Ectodermal cell (in vitro differentiated cells): ENCODE measurements at regions not wholly inside any gene's neighbourhood (a gene's known extent, or its start where the extent isn't known, plus 50 kb on each side); places are given as distances from the start of the nearest gene placed in this dataset.

ENCODE experiments used
- H3K27ac ChIP-seq: 2 replicates; pipeline ENCODE4 v1.7.0; 2013; ENCODE audit warnings: mild to moderate bottlenecking, low read depth, low read length; ENCODE audit not compliant: insufficient read depth, poor library complexity, severe bottlenecking
- H3K27me3 ChIP-seq: 2 replicates; pipeline ENCODE4 v1.7.0; 2013; ENCODE audit warnings: mild to moderate bottlenecking, low read length; ENCODE audit not compliant: insufficient read depth, control insufficient read depth, poor library complexity, severe bottlenecking
- H3K36me3 ChIP-seq: one replicate; pipeline ENCODE4 v1.7.0; 2013; ENCODE audit warnings: low read length; ENCODE audit not compliant: control insufficient read depth, insufficient read depth
- H3K4me1 ChIP-seq: one replicate; pipeline ENCODE4 v1.7.0; 2013; ENCODE audit warnings: low read length; ENCODE audit not compliant: control insufficient read depth, insufficient read depth
- H3K4me3 ChIP-seq: 2 replicates; pipeline ENCODE4 v1.7.0; 2013; ENCODE audit warnings: low read depth, low read length, control low read depth; ENCODE audit not compliant: insufficient read depth
- H3K9me3 ChIP-seq: 2 replicates; pipeline ENCODE4 v1.7.0; 2013; ENCODE audit warnings: mild to moderate bottlenecking, low read length, moderate library complexity; ENCODE audit not compliant: control insufficient read depth
- WGBS, 2 experiments: methylation state at CpG; one replicate each; pipeline ENCODE4 v1.1.7; 2013; ENCODE audit warnings: missing lambda C conversion rate in 2 of 2; 5-methylcytosine and 5-hydroxymethylcytosine counted together

DNA sequence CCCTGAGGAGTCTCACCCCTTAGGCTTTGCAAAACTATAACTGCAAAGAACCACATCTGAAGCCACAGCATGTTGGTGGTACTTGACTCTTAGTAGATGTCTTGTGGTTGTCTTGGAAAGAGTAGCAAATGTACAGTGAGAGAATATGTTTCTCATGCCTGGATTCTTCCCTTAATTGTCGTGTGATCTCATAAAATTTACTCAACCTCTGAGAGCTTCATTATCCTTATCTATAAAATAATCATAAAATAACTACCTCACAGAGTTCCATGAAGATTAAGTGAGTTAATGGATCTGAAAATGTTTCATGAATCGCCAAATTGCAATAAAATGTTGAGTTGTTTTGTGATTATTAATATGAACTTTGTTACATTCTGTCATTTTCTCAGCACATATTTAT lies 491.5 kb downstream of the METTL15 start:
- no peaks in the 10 kb centered on the region for H3K4me1 ChIP-seq
- H3K9me3 ChIP-seq = no peaks in the 10 kb centered on the region
- WGBS, 2 experiments = 85% methylated on average over 1 of the region's 2 CpGs; no CpG with 5 or more reads in 1 of the 2 experiments
- no peak overlapping the region for H3K4me3 ChIP-seq
- H3K27me3 ChIP-seq = no peaks in the 10 kb centered on the region
- H3K36me3 ChIP-seq = no peaks in the 10 kb centered on the region
- no peak overlapping the region for H3K27ac ChIP-seq

- H3K27ac ChIP-seq = no peak overlapping the region
- WGBS, 2 experiments = 89 to 93% methylated on average over 3 of the region's 3 CpGs
- no peaks in the 10 kb centered on the region for H3K9me3 ChIP-seq
- no peak overlapping the region for H3K4me3 ChIP-seq
- no peaks in the 10 kb centered on the region for H3K27me3 ChIP-seq
- H3K36me3 ChIP-seq = no peaks in the 10 kb centered on the region
- no peaks in the 10 kb centered on the region for H3K4me1 ChIP-seq
Measured at GRCh38 chr11:28598531-28598930, 490.3 kb downstream of the METTL15 start.

DNA sequence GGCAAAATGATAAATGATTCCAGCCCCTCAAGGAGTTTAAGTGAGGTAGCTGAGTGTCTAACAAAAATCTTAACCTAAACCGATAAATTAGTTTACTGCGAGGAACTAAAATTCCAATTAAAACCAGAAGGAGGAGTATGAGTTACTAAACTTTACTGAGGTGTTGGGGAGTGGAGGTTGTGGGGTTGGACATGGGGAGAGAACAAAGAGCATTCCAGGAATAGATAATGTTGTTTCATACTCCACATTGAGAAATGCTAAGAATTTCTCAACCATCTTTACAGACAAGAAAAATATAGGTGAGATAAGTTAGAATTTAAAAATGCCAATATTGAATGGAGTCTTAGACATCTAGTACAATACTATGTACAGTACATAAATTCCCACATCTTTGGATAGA lies 488.6 kb downstream of the METTL15 start:
- H3K9me3 ChIP-seq = no peaks in the 10 kb centered on the region
- H3K27me3 ChIP-seq = no peaks in the 10 kb centered on the region
- H3K4me1 ChIP-seq = no peaks in the 10 kb centered on the region
- H3K4me3 ChIP-seq = no peak overlapping the region
- H3K36me3 ChIP-seq = no peaks in the 10 kb centered on the region
- H3K27ac ChIP-seq = no peak overlapping the region
- 89 to 94% methylated on average over 2 of the region's 2 CpGs for WGBS, 2 experiments

GRCh38 chr11:28592141-28592540 lies 484.0 kb downstream of the METTL15 start:
- Histone ChIP-seq H3K27me3 (no peaks in the 10 kb centered on the region), H3K9me3 (no peaks in the 10 kb centered on the region), H3K27ac (no peak overlapping the region), H3K4me3 (no peak overlapping the region), H3K4me1 (no peaks in the 10 kb centered on the region), H3K36me3 (no peaks in the 10 kb centered on the region)

GRCh38 chr11:28584992-28585391 lies 476.8 kb downstream of the METTL15 start:
- Histone ChIP-seq H3K27ac (no peak overlapping the region), H3K27me3 (no peaks in the 10 kb centered on the region), H3K9me3 (no peaks in the 10 kb centered on the region), H3K4me3 (no peak overlapping the region), H3K36me3 (no peaks in the 10 kb centered on the region), H3K4me1 (no peaks in the 10 kb centered on the region)

- no peak overlapping the region for H3K4me3 ChIP-seq
- no peaks in the 10 kb centered on the region for H3K4me1 ChIP-seq
- no peaks in the 10 kb centered on the region for H3K27me3 ChIP-seq
- WGBS, 2 experiments = 80 to 85% methylated on average over 2 of the region's 2 CpGs
- no peak overlapping the region for H3K27ac ChIP-seq
- H3K36me3 ChIP-seq = no peaks in the 10 kb centered on the region
- no peaks in the 10 kb centered on the region for H3K9me3 ChIP-seq
Measured at GRCh38 chr11:28582506-28582905, 474.3 kb downstream of the METTL15 start.

- Histone ChIP-seq H3K36me3 (no peaks in the 10 kb centered on the region), H3K27ac (no peak overlapping the region), H3K4me3 (no peak overlapping the region), H3K4me1 (no peaks in the 10 kb centered on the region), H3K9me3 (no peaks in the 10 kb centered on the region), H3K27me3 (no peaks in the 10 kb centered on the region)
- 89 to 90% methylated on average over 17 of the region's 17 CpGs for WGBS, 2 experiments
Measured at GRCh38 chr11:28581286-28582242, 473.4 kb downstream of the METTL15 start.

GRCh38 chr11:28571371-28571770 lies 463.2 kb downstream of the METTL15 start:
- Histone ChIP-seq H3K27me3 (peaks cover 13% of the 10 kb centered on the region), H3K27ac (no peak overlapping the region), H3K36me3 (no peaks in the 10 kb centered on the region)

DNA sequence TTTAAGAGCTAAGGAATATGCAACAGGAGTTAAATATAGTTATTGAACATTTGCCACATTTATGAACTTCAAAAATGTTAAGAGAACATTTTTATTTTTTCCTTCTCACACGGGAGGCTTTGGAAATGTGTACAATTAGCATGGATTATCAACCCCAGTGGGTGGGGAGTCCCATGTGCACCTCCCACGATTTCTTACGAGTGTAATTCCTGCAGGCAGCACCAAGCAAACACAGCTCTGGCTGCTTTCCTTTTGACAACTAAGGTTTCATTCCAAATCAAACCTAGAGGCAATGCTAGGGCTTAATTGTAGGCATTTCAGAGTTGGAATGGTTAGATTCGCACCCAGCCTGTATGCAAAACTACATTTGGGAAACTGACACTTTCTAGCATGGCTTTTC lies 460.9 kb downstream of the METTL15 start:
- Histone ChIP-seq H3K36me3 (no peaks in the 10 kb centered on the region), H3K9me3 (no peaks in the 10 kb centered on the region)
- WGBS, 2 experiments = 88 to 89% methylated on average over 4 of the region's 4 CpGs

More at GRCh38 chr11:28571371-28571770, 463.2 kb downstream of the METTL15 start:
- H3K4me1 ChIP-seq = no peaks in the 10 kb centered on the region
- H3K4me3 ChIP-seq = no peak overlapping the region
- H3K9me3 ChIP-seq = no peaks in the 10 kb centered on the region

DNA sequence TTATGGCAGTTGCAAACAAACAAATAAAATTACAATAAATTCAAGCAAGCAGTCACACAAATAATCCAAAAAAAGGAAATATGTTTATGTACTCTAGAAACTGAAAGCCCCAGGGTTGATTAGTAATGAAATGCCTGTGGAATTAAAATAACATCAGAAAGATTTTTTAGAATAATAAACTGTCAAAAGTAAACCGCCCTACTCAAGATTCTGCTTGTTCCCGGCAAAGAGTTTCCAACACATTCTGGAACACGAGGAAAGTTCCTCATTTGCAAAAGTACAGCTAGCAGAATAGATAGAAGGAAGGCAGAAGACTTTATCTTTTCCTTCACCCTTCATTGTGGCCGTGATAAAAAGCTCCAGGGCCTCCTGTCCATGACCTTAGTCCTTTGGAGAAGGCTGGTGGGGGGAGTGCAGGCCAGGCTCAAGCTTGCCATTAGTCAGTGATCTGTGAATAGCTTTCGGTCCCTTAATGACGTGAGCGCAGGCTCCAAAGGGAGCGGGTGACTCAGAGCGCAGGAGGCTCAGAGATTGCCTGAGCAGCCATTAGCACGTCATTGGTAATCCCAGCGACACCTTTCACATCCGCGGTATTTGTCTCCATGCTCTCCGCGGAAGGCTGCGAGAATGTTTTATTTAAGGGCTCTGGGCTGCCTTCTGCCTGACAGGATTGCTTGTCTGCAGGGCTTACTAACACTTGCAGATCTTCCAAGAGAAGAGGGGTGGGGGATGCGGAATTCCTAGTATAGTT lies 458.3 kb downstream of the METTL15 start:
- Histone ChIP-seq H3K4me1 (no peaks in the 10 kb centered on the region), H3K27me3 (peaks cover 26% of the 10 kb centered on the region), H3K36me3 (no peaks in the 10 kb centered on the region), H3K27ac (no peak overlapping the region), H3K9me3 (no peaks in the 10 kb centered on the region), H3K4me3 (peak overlapping the region; percentile 24)
- 20 to 24% methylated on average over 17 of the region's 17 CpGs for WGBS, 2 experiments

More for the DNA sequence above, 460.9 kb downstream of the METTL15 start:
- H3K27ac ChIP-seq = no peak overlapping the region
- H3K4me1 ChIP-seq = no peaks in the 10 kb centered on the region
- no peak overlapping the region for H3K4me3 ChIP-seq
- H3K27me3 ChIP-seq = peaks cover 16% of the 10 kb centered on the region
